ENCODE measurements at regions not wholly inside any gene's neighbourhood (a gene's known extent, or its start where the extent isn't known, plus 50 kb on each side); places are given as distances from the start of the nearest gene placed in this dataset.
"Not testable (repeated sequence)": the region's sequence is repeated elsewhere in the genome, so short reads cannot be mapped to it uniquely, and the experiment has no call there.

DNA sequence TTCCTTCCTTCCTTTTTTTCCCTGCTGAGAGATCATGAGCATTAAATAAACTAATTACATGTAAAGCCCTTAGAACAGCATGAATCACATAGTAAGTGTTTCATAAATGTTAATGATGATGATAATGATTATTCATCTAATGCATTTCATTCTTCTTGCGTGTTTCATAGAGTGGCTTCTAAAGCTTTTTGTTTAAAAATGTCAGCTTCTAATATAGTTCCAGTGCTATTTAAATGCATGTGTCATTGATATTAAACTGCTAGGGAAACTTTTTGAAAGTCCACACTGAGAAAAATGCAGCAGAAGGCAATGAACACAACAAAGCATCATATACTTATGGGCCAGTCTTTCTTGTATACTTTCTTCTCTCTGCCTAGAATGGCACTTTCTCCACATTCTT, 894.8 kb downstream of the REEP3 start:
- no peak for DNase-seq (ENCODE audit: low spot score)

DNA sequence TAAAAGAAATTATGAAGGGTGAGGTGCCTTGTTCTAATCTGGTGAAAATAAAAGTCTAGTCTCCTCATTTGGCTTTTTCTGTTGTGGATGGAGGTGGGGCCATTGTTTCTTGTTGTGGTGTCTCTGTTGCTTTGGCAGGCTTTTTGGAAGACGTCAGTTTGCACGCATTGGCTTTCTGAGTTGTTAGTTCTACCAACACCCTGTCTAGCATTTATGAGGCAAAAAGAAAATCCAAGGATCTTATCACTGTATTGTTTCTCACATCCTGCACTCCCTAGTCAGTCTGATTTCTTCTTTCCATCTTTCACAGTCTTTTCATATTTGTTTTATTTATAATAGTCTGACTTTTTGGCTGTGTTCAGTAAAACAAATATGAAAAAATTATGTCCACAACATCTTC, 898.3 kb downstream of the REEP3 start:
- DNase-seq (ENCODE audit: low spot score) = no peak

DNA sequence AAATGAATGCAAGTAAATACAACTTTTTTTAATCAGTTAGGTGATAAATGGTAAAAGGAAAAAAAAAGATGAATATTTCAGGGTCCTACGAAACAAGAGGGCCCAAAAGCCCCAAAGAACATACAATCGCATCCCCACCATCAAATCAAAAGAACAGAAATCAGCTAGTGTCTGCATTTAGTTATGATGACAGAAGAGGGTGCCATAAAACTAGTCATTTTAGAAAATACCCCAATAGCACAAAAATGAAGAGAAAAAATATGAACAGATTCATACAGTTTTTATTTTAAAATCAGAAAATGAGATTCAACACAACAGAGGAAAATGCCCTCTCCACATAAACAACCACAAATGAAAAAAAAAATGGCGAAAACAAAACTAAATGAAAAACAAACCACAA, 905.5 kb downstream of the REEP3 start:
- no peak for DNase-seq (ENCODE audit: low spot score)

DNA sequence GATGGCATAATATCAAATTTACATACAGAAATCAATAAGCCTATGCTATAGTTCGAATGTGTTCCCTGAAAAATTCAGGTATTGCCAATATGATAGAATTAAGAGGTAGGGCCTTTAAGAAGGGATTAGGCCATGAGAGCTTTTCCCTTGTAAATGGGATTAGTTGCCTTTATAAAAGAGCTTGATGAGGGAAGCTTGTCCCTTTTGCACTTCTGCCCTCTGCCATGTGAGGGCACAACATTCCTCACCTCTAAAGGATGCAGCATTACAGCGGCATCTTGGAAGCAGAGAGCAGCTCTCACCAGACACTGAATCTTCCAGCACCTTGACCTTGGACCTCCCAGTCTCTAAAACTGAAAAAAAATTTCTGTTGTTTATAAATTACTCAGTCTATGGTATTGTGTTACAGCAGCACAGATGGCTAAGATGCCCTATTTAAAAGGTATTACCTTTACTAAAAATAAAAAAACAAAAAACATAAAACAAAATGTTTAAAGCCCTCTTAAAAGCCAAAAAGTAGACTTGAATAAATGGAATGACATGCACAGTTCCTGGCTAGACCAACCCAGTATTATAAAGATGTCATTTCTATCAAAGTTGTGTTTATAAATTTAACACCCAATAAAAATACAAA, 909.6 kb downstream of the REEP3 start:
- peak; percentile 77 for DNase-seq (ENCODE audit: low spot score)

DNA sequence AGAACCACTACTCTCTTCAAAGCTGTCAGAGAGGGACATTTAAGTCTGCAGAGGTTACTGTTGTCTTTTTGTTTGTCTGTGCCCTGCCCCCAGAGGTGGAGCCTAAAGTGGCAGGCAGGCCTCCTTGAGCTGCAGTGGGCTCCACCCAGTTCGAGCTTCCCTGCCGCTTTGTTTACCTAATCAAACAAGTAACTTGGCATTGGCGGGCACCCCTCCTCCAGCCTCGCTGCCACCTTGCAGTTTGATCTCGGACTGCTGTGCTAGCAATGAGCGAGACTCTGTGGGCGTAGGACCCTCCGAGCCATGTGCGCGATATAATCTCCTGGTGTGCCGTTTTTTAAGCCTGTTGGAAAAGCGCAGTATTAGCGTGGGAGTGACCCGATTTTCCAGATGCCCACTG, 920.7 kb downstream of the REEP3 start:
- DNase-seq (ENCODE audit: low spot score) = not testable (repeated sequence)

DNA sequence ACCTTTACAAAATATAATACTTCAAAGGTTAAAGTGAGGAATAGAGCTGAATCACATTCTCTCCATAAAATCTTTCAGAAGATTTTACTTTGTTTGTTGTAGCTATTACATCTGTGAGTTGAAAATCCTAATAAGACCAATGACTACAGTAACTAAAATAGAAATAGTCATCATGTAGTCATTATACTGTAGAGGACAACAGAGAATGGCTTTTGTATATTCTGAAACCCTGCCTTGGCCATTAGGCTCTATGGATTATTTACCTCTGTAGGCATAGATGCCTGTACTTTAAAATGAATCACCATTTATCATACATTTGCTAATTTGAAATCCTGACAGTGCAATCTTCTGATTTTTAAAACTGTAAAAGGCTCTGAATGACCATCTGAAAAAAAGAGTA, 923.0 kb downstream of the REEP3 start:
- DNase-seq (ENCODE audit: low spot score) = no peak

DNA sequence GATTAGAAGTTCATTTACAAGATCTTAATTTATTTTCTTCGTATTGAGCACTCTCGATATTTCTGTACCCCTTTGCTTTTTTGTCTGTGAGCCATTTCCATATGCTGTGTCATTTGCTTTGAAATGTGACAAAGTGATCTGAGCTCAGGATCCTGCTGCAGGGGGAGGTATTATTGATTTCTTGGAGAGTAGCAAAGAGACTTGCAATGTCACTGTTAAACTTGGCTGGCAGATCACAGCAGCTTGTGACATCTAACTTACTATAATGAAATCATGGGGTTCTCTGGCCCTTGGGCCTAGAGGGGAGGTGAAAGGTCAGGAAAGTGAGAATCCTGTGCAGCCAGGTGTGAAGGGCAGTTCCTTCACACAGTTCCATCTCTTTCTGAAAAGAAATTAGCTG, 923.4 kb downstream of the REEP3 start:
- DNase-seq (ENCODE audit: low spot score) = no peak

DNA sequence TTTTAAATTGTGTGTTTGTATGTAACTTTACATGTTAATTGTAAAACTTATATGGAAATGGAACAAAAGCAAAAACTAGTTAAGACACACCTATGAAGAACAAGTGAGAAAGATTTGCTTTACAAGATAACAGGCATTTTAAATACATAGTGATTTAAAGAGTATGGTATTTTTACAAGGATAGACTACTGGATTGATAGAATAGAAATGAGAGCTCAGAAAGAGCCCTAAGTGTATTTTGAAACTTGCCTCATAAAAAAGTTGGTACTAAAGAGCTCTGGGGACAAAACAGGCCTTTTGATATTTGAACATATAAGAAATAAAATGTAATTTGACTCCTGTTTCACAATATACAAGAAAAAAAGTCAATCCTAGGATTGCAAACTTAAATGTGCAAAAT, 928.4 kb downstream of the REEP3 start:
- no peak for DNase-seq (ENCODE audit: low spot score)

DNA sequence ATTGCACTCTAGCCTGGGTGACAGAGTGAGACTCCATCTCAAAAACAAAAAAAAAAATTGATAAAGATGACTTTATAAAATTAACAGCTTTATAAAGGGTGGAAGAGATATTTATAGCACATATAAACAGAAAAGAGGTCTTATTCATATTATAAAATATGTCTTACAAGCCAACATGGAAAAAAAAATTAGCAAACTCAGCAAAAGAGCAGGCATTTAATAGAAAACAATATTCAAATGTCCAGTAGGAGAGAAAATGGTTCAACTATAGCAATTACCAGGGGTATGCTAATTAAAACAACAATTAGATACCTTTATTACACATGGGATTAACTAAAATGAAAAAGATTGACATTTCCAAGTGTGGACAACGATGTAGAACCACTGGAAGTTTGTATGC, 929.1 kb downstream of the REEP3 start:
- no peak for DNase-seq (ENCODE audit: low spot score)

DNA sequence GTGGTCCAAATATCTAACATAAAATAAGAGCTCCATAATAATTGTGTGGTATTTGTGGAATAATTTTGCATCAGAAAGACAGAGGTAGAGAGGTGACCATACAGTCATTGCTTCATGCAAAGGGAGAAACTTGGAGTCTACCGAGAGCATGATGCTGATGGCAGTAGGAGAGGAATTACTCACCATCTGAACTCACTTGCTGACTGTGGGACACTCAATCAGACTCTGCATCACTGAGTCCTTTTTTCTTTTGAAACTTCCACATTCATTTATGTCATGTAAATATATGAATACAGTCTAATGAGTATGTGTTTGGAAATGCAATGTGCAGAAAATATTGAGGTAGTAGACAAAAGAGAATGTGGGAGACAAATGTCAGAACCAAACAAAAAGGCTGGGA, 933.8 kb downstream of the REEP3 start:
- DNase-seq (ENCODE audit: low spot score) = no peak

DNA sequence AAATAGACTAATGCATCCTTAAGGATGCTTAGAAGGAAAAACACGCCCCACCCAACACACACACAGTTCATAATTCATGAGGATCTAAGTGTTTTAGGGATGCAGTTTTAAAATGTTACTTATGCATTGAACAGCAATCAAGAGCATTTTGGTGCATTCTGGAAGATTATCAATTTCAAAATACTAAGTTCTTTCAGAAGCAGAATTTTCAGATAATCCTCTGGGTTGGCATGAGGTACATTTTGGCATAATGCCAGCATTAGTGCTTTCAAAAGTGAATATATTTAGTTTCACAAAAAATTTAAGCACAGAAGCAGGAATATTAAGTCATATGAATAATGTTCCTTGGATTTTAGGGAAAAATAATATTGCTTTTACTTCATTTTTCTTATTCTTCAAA, 937.1 kb downstream of the REEP3 start:
- no peak for DNase-seq (ENCODE audit: low spot score)

DNA sequence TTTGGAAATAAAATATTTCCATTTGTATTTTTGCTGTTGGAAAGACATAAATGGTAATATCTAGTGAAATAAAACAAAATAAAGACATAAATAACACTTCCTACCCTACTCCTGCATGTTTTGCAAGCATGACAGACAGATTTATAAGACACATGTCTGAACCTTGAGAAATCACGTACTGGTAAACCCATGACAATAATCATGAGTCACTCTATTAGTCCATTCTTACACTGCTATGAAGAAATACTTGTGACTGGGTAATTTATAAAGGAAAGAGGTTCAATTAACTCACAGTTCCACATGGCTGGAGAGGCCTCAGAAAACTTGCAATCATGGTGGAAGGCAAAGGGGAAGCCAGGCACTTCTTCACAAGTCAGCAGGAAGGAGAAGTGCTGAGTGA, 942.2 kb downstream of the REEP3 start:
- DNase-seq (ENCODE audit: low spot score) = no peak

DNA sequence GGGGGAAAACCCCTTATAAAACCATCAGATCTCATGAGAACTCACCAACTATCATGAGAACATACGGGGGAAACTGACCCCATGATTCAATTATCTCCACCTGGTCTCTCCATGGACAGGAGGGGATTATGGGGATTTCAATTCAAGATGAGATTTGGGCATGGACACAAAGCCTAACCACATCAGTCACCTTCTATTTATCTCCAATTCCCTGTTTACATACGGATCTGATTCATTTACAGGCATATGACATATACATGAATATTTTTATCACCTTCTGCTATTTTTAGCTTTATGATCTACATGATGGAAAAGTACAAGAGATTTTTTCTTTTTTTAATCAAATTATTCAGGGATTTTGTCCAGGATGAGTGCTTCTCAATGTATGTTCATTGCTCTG, 944.5 kb downstream of the REEP3 start:
- DNase-seq (ENCODE audit: low spot score) = no peak

DNA sequence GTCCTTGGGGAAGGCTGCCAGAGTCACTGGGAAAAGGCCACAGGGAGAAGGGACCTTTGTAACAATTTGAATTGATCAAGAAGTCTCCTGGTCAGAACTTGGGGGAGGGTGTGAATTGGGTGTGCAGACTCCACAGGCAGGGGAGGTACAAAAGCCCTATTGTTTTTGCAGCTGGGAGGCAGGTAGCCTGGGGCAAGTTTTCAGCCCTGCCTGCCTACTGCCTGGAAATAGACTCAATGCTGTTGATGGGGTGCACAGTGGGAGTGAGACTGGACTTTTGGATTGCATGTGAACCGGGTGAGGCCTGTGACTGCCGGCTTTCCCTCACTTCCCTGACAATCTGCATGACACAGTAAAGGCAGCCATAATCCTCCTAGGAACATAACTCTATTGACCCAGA, 947.0 kb downstream of the REEP3 start:
- no peak for DNase-seq (ENCODE audit: low spot score)

DNA sequence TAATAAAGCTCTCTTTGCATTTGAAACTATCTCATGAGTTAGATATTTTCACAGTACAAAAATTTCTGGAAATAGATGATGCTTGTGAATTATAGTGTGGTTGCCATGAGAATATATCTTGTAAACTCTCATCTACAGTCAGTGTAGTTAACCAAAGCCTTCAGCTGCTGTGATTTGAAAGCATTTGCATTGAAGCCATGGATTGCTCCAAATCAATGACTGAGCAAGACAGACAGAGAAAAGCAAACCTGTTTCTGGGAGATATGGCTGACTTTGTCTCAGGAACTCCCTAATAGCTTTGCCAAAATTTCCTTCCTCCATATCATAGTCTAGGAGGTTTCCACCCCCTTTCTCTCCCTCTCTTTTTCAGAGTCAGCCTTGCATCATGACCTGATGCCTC, 955.3 kb downstream of the REEP3 start:
- DNase-seq (ENCODE audit: low spot score) = no peak

DNA sequence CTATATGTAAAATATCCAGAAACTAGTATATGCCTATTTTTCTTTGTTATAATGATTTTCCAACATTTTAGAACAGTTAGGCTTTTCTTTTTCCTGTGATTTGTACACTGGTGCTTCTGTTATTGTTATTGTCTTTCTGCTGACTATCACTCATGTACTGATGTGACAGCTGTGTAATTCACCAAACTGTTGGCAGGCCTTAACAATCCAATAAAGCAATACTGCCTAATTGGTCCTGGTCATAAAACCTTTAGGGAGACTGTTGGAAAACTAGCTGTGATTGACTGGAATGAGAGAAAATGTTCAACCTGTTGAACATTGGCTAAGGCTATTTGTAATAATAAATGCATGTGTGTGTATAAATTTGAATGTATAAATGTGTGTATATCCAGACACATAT, 956.6 kb downstream of the REEP3 start:
- no peak for DNase-seq (ENCODE audit: low spot score)

DNA sequence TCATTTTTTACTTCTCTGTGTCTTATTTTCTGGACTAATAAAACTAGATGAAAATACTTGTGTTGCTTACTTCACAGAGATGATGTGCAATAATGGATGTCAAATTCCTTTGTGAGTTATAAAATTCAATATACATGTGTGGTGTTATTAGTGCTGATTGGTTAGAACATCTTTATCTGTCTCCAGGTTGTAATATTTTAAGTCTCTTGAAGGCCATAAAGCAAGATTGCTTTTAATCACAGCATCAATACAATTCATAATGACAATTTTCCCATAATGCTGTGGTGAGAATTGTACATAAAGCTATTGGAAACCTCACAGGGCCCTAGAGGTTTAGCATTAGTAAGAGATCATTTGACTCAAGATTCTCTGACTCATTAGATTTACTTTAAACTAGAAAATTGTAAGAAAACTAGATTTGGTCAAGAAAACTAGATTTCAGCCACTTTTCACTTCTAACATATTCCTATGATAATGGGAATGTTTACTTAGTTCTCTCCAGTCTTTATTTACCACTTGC, 963.7 kb downstream of the REEP3 start:
- no peak for DNase-seq (ENCODE audit: low spot score)

DNA sequence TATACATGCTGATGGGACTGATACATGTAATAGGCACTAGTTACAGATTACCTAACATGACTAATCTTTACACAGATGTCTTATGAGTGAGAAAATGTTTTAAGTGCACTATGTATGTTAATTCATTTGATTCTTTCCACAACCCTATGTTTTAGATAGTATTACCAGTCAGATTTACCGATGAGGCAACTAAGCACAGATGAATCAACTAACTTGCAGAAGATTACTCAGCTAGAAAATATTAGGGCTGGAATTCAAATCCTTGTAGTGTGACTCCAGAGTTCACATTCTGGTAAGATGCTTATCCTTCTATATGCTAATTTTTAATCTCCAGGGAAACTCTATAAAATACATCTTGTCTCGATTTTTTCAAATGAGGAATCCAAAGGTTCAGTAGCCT, 964.9 kb downstream of the REEP3 start:
- no peak for DNase-seq (ENCODE audit: low spot score)

DNA sequence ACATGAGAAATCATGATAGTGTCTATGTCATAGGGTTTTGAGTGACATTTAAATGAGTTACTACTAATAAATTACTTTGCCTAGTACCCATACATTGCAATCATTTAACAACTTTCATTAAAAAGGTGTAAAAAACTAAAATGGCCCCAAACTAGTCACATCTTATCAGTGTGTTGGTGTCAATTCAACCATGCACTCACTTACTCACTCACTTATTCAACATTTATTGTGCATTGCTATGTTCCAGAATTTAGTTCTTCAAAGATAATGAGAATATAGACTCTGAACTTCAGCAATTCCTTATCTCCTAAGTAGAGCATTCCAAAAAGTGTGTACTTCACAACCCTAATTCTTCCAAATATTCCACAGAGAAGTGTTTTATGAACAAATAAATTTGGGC, 965.7 kb downstream of the REEP3 start:
- DNase-seq (ENCODE audit: low spot score) = no peak

DNA sequence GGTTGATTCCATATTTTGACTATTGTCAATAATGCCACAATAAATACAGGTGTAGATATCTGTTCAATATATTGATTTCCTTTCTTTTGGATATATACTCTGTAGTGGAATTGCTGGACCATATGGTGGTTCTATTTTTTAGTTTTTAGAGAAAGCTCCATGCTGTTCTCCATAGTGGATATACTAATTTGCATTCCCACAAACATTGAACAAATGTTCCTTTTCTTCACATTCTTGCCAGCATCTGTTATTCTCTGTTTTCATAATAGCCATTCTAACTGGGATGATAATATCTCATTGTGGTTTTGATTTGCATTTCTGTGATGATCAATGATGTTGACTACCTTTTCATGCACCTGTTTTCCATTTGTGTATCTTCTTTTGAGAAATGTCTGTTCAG, 973.7 kb downstream of the REEP3 start:
- DNase-seq (ENCODE audit: low spot score) = no peak

DNA sequence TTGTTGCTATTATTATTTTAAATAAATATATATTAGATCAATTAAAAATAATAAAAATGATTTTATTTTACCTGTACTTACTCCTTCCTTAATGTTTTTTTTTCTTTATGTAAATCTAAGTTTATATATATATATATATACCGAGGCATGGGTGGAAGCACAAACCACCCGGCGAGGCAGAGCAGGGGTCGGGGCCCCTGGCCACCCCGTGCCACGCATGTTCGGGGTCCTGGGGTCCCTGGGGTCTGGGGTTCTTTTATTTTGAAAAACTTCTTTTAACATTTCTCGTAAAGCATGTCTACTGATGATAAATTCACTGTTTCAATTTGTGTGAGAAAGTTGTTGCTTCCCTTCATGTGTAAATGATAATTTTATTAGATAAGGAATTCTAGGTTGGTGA, 976.1 kb downstream of the REEP3 start:
- no peak for DNase-seq (ENCODE audit: low spot score)

DNA sequence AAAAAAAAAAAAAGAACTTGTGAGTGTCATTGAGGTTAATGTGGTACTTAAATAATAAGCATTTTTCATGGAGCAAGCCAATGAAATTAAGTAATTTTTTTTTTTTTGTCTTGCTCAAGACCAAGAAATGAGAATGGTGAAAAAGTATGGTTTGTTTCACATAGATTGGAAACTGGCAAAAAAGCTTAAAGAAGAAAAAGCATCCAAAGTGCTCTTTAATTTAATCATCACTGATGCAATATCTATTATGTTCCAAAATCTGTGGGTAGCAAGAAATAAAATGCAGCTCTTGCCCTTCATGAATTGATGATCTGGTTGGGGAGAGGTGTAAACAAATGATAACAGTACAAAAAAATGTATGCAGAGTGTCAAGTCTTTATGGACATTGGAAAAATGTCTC, 980.6 kb downstream of the REEP3 start:
- DNase-seq (ENCODE audit: low spot score) = no peak

DNA sequence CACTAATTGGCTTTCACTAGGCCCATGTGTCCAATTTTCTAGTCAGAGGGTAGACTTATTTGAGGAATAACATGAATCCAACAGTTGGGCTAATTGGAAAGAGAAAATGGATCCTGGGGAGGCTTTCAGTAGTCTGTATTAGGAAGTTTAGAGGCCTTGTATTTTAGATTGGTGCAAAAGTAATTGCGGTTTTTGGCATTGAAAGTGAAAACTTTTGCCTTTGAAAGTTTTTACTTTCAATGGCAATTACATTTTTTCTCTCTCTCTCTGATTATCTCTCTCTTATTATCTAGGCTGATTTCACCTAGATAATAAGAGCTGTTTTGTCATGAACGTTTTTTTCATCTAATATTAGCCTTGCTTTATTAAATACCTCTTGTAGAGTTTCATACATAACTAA, 981.7 kb downstream of the REEP3 start:
- no peak for DNase-seq (ENCODE audit: low spot score)

DNA sequence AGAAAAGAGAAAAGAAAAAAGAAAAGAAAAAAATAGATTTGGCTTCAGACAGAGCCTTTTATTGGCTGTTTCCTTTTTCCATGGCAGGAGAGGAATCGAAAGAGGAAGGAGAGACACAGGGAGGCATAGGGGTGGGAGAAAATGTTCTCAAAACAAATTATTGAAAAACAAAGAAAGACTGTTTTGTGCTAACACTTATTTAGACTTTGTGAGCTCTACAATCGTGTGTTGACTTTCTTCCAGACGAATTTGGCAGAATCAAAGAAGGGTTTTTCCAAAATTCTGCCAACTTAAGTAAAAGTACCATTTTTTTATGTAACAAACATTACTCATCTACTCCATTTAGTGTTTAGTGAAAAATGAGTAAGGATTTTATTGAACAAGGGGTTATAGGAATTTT, 982.2 kb downstream of the REEP3 start:
- DNase-seq (ENCODE audit: low spot score) = peak; percentile 67

DNA sequence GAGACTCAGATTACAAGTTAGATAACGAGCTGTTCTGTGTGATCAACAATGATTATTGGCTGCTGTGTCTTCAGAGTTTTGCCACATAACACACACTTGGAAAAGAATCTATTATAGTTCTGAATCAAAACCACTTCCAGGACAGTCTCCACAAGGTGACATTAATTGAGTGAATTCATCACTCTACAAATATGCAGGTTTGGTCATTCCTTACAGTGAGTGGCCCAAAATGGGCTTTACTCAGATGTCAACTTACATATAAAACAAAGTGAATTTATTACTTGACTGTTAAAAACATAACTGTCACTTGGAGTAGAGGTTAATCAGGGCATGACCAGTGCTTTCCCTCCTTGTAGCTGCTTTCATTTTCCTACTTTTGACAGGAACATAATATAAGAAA, 984.3 kb downstream of the REEP3 start:
- DNase-seq (ENCODE audit: low spot score) = no peak

Data from globus pallidus (tissue), 1 donor.